SK-N-SH treated with all-trans-retinoic acid at 6 μM for 48 hours (cell line): ENCODE measurements at regions not wholly inside any gene's neighbourhood (a gene's known extent, or its start where the extent isn't known, plus 50 kb on each side); places are given as distances from the start of the nearest gene placed in this dataset.

Experiments
- ARNTL ChIP-seq: fragments of 450-650 bp; formaldehyde crosslinking; IDR thresholded peaks from 2 replicates; pipeline ENCODE4 v1.5.0; 2020; ENCODE audit warnings: low read depth, mild to moderate bottlenecking, moderate library complexity, borderline replicate concordance
- BACH2 ChIP-seq: fragments of 250-450 bp; sonication (Bioruptor Pico); IDR thresholded peaks from 2 replicates; pipeline ENCODE4 v1.9.0; 2021; ENCODE audit warnings: mild to moderate bottlenecking, borderline replicate concordance
- CSDC2 ChIP-seq: fragments of 250-450 bp; sonication (Bioruptor Pico); IDR thresholded peaks from 2 replicates; pipeline ENCODE4 v1.5.0; 2020; ENCODE audit warnings: mild to moderate bottlenecking, moderate library complexity
- ESRRG ChIP-seq: fragments of 250-450 bp; sonication (Bioruptor Pico); IDR thresholded peaks from 2 replicates; pipeline ENCODE4 v1.6.1; 2021; ENCODE audit warnings: mild to moderate bottlenecking
- GLIS3 ChIP-seq: fragments of 250-450 bp; sonication (Bioruptor Pico); IDR thresholded peaks from 2 replicates; pipeline ENCODE4 v1.5.0; 2020; ENCODE audit warnings: mild to moderate bottlenecking, moderate library complexity
- ISL1 ChIP-seq: fragments of 250-450 bp; sonication (Bioruptor Pico); IDR thresholded peaks from 2 replicates; pipeline ENCODE4 v2.1.2; 2022; ENCODE audit warnings: mild to moderate bottlenecking, moderate library complexity
- TCF4 ChIP-seq: fragments of 250-450 bp; sonication (Bioruptor Pico); IDR thresholded peaks from 2 replicates; pipeline ENCODE4 v1.8.0; 2021; ENCODE audit warnings: mild to moderate bottlenecking, moderate library complexity, borderline replicate concordance
- ZFP3 ChIP-seq: fragments of 250-450 bp; sonication (Bioruptor Pico); IDR thresholded peaks from 2 replicates; pipeline ENCODE4 v1.5.0; 2020; ENCODE audit warnings: mild to moderate bottlenecking, moderate library complexity
- ZFP30 ChIP-seq: fragments of 450-650 bp; formaldehyde crosslinking; IDR thresholded peaks from 2 replicates; pipeline ENCODE4 v1.5.0; 2022; ENCODE audit warnings: mild to moderate bottlenecking, moderate library complexity
- ZNF8 ChIP-seq: fragments of 450-650 bp; formaldehyde crosslinking; IDR thresholded peaks from 2 replicates; pipeline ENCODE4 v1.5.0; 2020; ENCODE audit warnings: mild to moderate bottlenecking, moderate library complexity
- TF ChIP-seq, protein P1 (sequence below): fragments of 250-450 bp; sonication (Bioruptor Pico); IDR thresholded peaks from 2 replicates; pipeline ENCODE4 v1.8.0; 2020; ENCODE audit warnings: mild to moderate bottlenecking, moderate library complexity, borderline replicate concordance
- TF ChIP-seq, protein P2 (sequence below): fragments of 250-450 bp; sonication (Bioruptor Pico); IDR thresholded peaks from 2 replicates; pipeline ENCODE4 v1.5.1; 2020; ENCODE audit warnings: low read depth, mild to moderate bottlenecking, moderate library complexity
- TF ChIP-seq, protein P3 (sequence below): fragments of 250-450 bp; sonication (Bioruptor Pico); IDR thresholded peaks from 2 replicates; pipeline ENCODE4 v1.5.0; 2020; ENCODE audit warnings: mild to moderate bottlenecking, moderate library complexity

DNA sequence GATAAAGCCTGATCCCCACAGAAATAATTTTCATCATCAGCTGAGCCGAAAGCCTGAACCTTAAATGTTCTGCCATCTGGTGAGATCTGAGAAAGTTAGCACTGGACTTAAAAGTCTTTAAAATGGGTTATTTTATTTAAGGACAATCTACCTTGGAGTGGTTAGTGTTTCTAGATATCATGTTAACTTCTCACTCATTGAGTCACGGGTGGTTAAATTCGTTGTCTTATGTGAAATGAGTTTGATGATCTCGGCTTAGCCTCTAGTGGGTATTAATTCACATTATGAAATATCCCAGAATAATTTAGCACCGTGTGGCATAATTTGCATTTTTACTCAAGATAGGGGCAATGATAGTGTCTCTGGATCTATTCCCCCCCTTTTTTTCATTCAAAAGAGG lies 117.4 kb upstream of the ZNF536 start:
- TF ChIP-seq ZFP30 (CRISPR knock-in tag) (no peak), CSDC2 (CRISPR knock-in tag) (no peak), ZNF8 (CRISPR knock-in tag) (no peak), GLIS3 (CRISPR knock-in tag) (no peak), ARNTL (CRISPR knock-in tag) (no peak), BACH2 (CRISPR knock-in tag) (no peak), TCF4 (CRISPR knock-in tag) (no peak), ESRRG (CRISPR knock-in tag) (no peak), ISL1 (no peak), ZFP3 (CRISPR knock-in tag) (no peak)
- TF ChIP-seq, protein P1, sequence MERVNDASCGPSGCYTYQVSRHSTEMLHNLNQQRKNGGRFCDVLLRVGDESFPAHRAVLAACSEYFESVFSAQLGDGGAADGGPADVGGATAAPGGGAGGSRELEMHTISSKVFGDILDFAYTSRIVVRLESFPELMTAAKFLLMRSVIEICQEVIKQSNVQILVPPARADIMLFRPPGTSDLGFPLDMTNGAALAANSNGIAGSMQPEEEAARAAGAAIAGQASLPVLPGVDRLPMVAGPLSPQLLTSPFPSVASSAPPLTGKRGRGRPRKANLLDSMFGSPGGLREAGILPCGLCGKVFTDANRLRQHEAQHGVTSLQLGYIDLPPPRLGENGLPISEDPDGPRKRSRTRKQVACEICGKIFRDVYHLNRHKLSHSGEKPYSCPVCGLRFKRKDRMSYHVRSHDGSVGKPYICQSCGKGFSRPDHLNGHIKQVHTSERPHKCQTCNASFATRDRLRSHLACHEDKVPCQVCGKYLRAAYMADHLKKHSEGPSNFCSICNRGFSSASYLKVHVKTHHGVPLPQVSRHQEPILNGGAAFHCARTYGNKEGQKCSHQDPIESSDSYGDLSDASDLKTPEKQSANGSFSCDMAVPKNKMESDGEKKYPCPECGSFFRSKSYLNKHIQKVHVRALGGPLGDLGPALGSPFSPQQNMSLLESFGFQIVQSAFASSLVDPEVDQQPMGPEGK (CRISPR knock-in tag) = no peak
- TF ChIP-seq, protein P2, sequence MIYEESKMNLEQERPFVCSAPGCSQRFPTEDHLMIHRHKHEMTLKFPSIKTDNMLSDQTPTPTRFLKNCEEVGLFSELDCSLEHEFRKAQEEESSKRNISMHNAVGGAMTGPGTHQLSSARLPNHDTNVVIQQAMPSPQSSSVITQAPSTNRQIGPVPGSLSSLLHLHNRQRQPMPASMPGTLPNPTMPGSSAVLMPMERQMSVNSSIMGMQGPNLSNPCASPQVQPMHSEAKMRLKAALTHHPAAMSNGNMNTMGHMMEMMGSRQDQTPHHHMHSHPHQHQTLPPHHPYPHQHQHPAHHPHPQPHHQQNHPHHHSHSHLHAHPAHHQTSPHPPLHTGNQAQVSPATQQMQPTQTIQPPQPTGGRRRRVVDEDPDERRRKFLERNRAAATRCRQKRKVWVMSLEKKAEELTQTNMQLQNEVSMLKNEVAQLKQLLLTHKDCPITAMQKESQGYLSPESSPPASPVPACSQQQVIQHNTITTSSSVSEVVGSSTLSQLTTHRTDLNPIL (CRISPR knock-in tag) = no peak
- TF ChIP-seq, protein P3, sequence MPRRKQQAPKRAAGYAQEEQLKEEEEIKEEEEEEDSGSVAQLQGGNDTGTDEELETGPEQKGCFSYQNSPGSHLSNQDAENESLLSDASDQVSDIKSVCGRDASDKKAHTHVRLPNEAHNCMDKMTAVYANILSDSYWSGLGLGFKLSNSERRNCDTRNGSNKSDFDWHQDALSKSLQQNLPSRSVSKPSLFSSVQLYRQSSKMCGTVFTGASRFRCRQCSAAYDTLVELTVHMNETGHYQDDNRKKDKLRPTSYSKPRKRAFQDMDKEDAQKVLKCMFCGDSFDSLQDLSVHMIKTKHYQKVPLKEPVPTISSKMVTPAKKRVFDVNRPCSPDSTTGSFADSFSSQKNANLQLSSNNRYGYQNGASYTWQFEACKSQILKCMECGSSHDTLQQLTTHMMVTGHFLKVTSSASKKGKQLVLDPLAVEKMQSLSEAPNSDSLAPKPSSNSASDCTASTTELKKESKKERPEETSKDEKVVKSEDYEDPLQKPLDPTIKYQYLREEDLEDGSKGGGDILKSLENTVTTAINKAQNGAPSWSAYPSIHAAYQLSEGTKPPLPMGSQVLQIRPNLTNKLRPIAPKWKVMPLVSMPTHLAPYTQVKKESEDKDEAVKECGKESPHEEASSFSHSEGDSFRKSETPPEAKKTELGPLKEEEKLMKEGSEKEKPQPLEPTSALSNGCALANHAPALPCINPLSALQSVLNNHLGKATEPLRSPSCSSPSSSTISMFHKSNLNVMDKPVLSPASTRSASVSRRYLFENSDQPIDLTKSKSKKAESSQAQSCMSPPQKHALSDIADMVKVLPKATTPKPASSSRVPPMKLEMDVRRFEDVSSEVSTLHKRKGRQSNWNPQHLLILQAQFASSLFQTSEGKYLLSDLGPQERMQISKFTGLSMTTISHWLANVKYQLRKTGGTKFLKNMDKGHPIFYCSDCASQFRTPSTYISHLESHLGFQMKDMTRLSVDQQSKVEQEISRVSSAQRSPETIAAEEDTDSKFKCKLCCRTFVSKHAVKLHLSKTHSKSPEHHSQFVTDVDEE = no peak
